Adipocyte (in vitro differentiated cells): ENCODE measurements at regions not wholly inside any gene's neighbourhood (a gene's known extent, or its start where the extent isn't known, plus 50 kb on each side); places are given as distances from the start of the nearest gene placed in this dataset.

Experiments
- DNase-seq: peaks from one replicate; pipeline ENCODE4 v3.0.0-alpha.2; 2015; ENCODE audit warnings: low read depth
- H3K27me3 ChIP-seq: replicated peaks from 2 replicates; pipeline ENCODE4 v1.7.0; 2013; ENCODE audit warnings: mild to moderate bottlenecking, low read length, moderate library complexity; ENCODE audit not compliant: control insufficient read depth, insufficient read depth
- H3K36me3 ChIP-seq: 2 replicates; pipeline ENCODE4 v1.7.0; 2013; ENCODE audit warnings: low read length, mild to moderate bottlenecking, moderate library complexity; ENCODE audit not compliant: control insufficient read depth, insufficient read depth, severe bottlenecking
- H3K4me1 ChIP-seq: 2 replicates; pipeline ENCODE4 v1.7.0; 2013; ENCODE audit warnings: mild to moderate bottlenecking, low read length, moderate library complexity; ENCODE audit not compliant: control insufficient read depth, insufficient read depth
- H3K4me3 ChIP-seq: 2 replicates; pipeline ENCODE4 v1.7.0; 2013; ENCODE audit warnings: mild to moderate bottlenecking, low read length, moderate library complexity
- H3K9ac ChIP-seq: 2 replicates; pipeline ENCODE4 v1.7.0; 2013; ENCODE audit warnings: mild to moderate bottlenecking, low read length, moderate library complexity
- H3K9me3 ChIP-seq: 2 replicates; pipeline ENCODE4 v1.7.0; 2013; ENCODE audit warnings: mild to moderate bottlenecking, low read length, moderate library complexity; ENCODE audit not compliant: control insufficient read depth

GRCh38 chr22:45061332-45061731 lies 51.5 kb upstream of the PHF21B start:
- Histone ChIP-seq H3K4me1 (peaks cover 11% of the 10 kb centered on the region), H3K4me3 (no peak overlapping the region), H3K27me3 (peaks cover 8% of the 10 kb centered on the region), H3K36me3 (no peaks in the 10 kb centered on the region), H3K9me3 (no peaks in the 10 kb centered on the region), H3K9ac (no peak overlapping the region)
- no peak for DNase-seq

GRCh38 chr22:45064313-45065278 lies 54.8 kb upstream of the PHF21B start:
- H3K4me1 ChIP-seq = peaks cover 11% of the 10 kb centered on the region
- H3K9me3 ChIP-seq = peaks cover 6% of the 10 kb centered on the region
- no peaks in the 10 kb centered on the region for H3K27me3 ChIP-seq
- no peak overlapping the region for H3K4me3 ChIP-seq
- no peak overlapping the region for H3K9ac ChIP-seq
- no peaks in the 10 kb centered on the region for H3K36me3 ChIP-seq
- peak; percentile 56 for DNase-seq

GRCh38 chr22:45065726-45066125 lies 55.9 kb upstream of the PHF21B start:
- Histone ChIP-seq H3K4me3 (no peak overlapping the region), H3K4me1 (peaks cover 11% of the 10 kb centered on the region), H3K36me3 (no peaks in the 10 kb centered on the region), H3K27me3 (no peaks in the 10 kb centered on the region), H3K9ac (no peak overlapping the region), H3K9me3 (peaks cover 6% of the 10 kb centered on the region)
- DNase-seq = no peak

GRCh38 chr22:45067731-45068130 lies 57.9 kb upstream of the PHF21B start:
- Histone ChIP-seq H3K36me3 (no peaks in the 10 kb centered on the region), H3K4me1 (peaks cover 13% of the 10 kb centered on the region), H3K9ac (no peak overlapping the region), H3K4me3 (no peak overlapping the region), H3K9me3 (peaks cover 6% of the 10 kb centered on the region), H3K27me3 (peaks cover 4% of the 10 kb centered on the region)
- no peak for DNase-seq

- H3K36me3 ChIP-seq = no peaks in the 10 kb centered on the region
- H3K9ac ChIP-seq = no peak overlapping the region
- H3K9me3 ChIP-seq = peaks cover 6% of the 10 kb centered on the region
- H3K4me3 ChIP-seq = no peak overlapping the region
- DNase-seq = no peak
- peaks cover 9% of the 10 kb centered on the region for H3K27me3 ChIP-seq
- peaks cover 4% of the 10 kb centered on the region for H3K4me1 ChIP-seq
Observed at GRCh38 chr22:45069925-45070324, 60.1 kb upstream of the PHF21B start.

GRCh38 chr22:45071618-45072017 lies 61.8 kb upstream of the PHF21B start:
- Histone ChIP-seq H3K27me3 (peaks cover 18% of the 10 kb centered on the region), H3K36me3 (no peaks in the 10 kb centered on the region), H3K4me3 (no peak overlapping the region), H3K4me1 (peaks cover 2% of the 10 kb centered on the region), H3K9me3 (peaks cover 6% of the 10 kb centered on the region), H3K9ac (no peak overlapping the region)
- no peak for DNase-seq

GRCh38 chr22:45072322-45072903 lies 62.6 kb upstream of the PHF21B start:
- Histone ChIP-seq H3K36me3 (no peaks in the 10 kb centered on the region), H3K4me1 (peaks cover 2% of the 10 kb centered on the region), H3K9me3 (peaks cover 6% of the 10 kb centered on the region), H3K27me3 (peaks cover 26% of the 10 kb centered on the region), H3K4me3 (no peak overlapping the region), H3K9ac (no peak overlapping the region)
- DNase-seq = peak; percentile 33

- peaks cover 2% of the 10 kb centered on the region for H3K4me1 ChIP-seq
- H3K9me3 ChIP-seq = peaks cover 6% of the 10 kb centered on the region
- no peaks in the 10 kb centered on the region for H3K36me3 ChIP-seq
- DNase-seq = no peak
- H3K4me3 ChIP-seq = no peak overlapping the region
- no peak overlapping the region for H3K9ac ChIP-seq
- peaks cover 32% of the 10 kb centered on the region for H3K27me3 ChIP-seq
Observed at GRCh38 chr22:45073064-45073463, 63.3 kb upstream of the PHF21B start.

- Histone ChIP-seq H3K4me3 (no peak overlapping the region), H3K36me3 (no peaks in the 10 kb centered on the region), H3K4me1 (peaks cover under 1% of the 10 kb centered on the region), H3K9ac (no peak overlapping the region), H3K9me3 (no peaks in the 10 kb centered on the region), H3K27me3 (peaks cover 53% of the 10 kb centered on the region)
- DNase-seq = no peak
Observed at GRCh38 chr22:45077286-45077685, 67.5 kb upstream of the PHF21B start.

GRCh38 chr22:45077826-45078334 lies 68.1 kb upstream of the PHF21B start:
- H3K9me3 ChIP-seq = no peaks in the 10 kb centered on the region
- no peak overlapping the region for H3K9ac ChIP-seq
- no peak for DNase-seq
- no peaks in the 10 kb centered on the region for H3K4me1 ChIP-seq
- H3K36me3 ChIP-seq = no peaks in the 10 kb centered on the region
- peaks cover 49% of the 10 kb centered on the region for H3K27me3 ChIP-seq
- no peak overlapping the region for H3K4me3 ChIP-seq

- Histone ChIP-seq H3K4me1 (peaks cover 11% of the 10 kb centered on the region), H3K27me3 (peaks cover 28% of the 10 kb centered on the region), H3K36me3 (no peaks in the 10 kb centered on the region), H3K9me3 (no peaks in the 10 kb centered on the region), H3K9ac (no peak overlapping the region), H3K4me3 (no peak overlapping the region)
- DNase-seq = no peak
Observed at GRCh38 chr22:45082795-45083194, 73.0 kb upstream of the PHF21B start.
